ENCODE measurements at regions not wholly inside any gene's neighbourhood (a gene's known extent, or its start where the extent isn't known, plus 50 kb on each side); places are given as distances from the start of the nearest gene placed in this dataset.

- TF ChIP-seq, protein P1, sequence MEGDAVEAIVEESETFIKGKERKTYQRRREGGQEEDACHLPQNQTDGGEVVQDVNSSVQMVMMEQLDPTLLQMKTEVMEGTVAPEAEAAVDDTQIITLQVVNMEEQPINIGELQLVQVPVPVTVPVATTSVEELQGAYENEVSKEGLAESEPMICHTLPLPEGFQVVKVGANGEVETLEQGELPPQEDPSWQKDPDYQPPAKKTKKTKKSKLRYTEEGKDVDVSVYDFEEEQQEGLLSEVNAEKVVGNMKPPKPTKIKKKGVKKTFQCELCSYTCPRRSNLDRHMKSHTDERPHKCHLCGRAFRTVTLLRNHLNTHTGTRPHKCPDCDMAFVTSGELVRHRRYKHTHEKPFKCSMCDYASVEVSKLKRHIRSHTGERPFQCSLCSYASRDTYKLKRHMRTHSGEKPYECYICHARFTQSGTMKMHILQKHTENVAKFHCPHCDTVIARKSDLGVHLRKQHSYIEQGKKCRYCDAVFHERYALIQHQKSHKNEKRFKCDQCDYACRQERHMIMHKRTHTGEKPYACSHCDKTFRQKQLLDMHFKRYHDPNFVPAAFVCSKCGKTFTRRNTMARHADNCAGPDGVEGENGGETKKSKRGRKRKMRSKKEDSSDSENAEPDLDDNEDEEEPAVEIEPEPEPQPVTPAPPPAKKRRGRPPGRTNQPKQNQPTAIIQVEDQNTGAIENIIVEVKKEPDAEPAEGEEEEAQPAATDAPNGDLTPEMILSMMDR (IDR thresholded peaks at IDR 0.05) = no peak
- TF ChIP-seq EZH2 (IDR thresholded peaks at IDR 0.05; ENCODE audit: borderline replicate concordance, insufficient read depth, low read depth, low read length, poor library complexity, severe bottlenecking) = no peak
- Mint-ChIP-seq H3K9me3 (ENCODE audit: insufficient read depth) (peaks cover 4% of the 10 kb centered on the region), H3K27me3 (peaks cover 47% of the 10 kb centered on the region), H3K4me3 (no peak overlapping the region), H3K4me1 (no peaks in the 10 kb centered on the region), H3K27ac (no peak overlapping the region)
- no peak for ATAC-seq (ENCODE audit: low read depth)
- no peak overlapping the region for H2AFZ ChIP-seq (ENCODE audit: insufficient read depth, low read depth, low read length, poor library complexity, severe bottlenecking)
- H3K4me1 ChIP-seq (ENCODE audit: control insufficient read depth in 2 of 2, insufficient read depth in 2 of 2, low read length in 2 of 2) = no peaks in the 10 kb centered on the region
- H3K27ac ChIP-seq (ENCODE audit: low read length in 2 of 2) = no peak overlapping the region
- H3K79me2 ChIP-seq (ENCODE audit: control insufficient read depth, insufficient read depth, low read length) = no peaks in the 10 kb centered on the region
- H3K36me3 ChIP-seq (replicated peaks in 1 of 2; ENCODE audit: control extremely low read depth in 1 of 2, control insufficient read depth in 1 of 2, extremely low read depth in 1 of 2, insufficient read depth in 2 of 2, low read length in 1 of 2) = no peaks in the 10 kb centered on the region
- peaks cover 0 to 8% (median 1%) of the 10 kb centered on the region in 4 experiments for H3K27me3 ChIP-seq (replicated peaks in 1 of 4; ENCODE audit: control extremely low read depth in 1 of 4, control insufficient read depth in 3 of 4, insufficient read depth in 4 of 4, low read length in 3 of 4)
- 91% methylated on average over 8 of the region's 10 CpGs for WGBS (ENCODE audit: insufficient coverage)
- H3K4me2 ChIP-seq (replicated peaks; ENCODE audit: low read depth, low read length, poor library complexity, severe bottlenecking) = no peak overlapping the region
- ChIA-PET CTCF (no interaction called here), POLR2A (no interaction called here)
- no peak overlapping the region for H3K9ac ChIP-seq (ENCODE audit: low read length)
- no peak overlapping the region for H3K4me3 ChIP-seq (ENCODE audit: control extremely low read depth in 1 of 5, extremely low read depth in 1 of 5, insufficient read depth in 1 of 5, low read depth in 2 of 5, low read length in 4 of 5)
- no peaks in the 10 kb centered on the region for H4K20me1 ChIP-seq (ENCODE audit: control insufficient read depth, insufficient read depth, low read length, poor library complexity, severe bottlenecking)
- no peak for DNase-seq
- intact Hi-C loops (cut with micrococcal nuclease) = no loop called here
- no peaks in the 10 kb centered on the region for H3K9me3 ChIP-seq (ENCODE audit: control extremely low read depth in 1 of 3, control insufficient read depth in 2 of 3, insufficient read depth in 1 of 3, low read length in 2 of 3)
Observed at GRCh38 chr17:36868777-36869176, 68.5 kb upstream of the LHX1 start.

DNA sequence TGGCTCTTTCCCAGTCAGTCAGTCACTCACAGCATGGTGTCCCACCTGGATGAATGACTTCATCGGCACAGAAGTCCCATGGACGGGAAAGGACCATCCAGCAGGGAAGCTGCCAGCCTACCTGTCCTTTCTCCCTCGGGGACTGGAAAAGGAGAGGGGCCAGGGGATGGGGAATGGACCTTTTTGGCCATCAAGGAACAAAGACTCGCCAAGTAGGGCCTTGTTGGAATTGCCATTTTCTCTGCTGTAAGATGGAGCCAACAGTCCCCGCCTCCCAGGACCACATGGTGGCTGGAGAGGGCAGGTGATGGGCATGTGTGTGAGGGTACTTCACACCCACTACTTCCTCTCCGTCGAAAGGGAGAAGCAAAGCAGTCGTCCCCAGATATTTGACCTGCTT lies 67.8 kb upstream of the LHX1 start:
- no peak overlapping the region for H3K4me2 ChIP-seq (replicated peaks; ENCODE audit: low read depth, low read length, poor library complexity, severe bottlenecking)
- intact Hi-C loops (cut with micrococcal nuclease) = no loop called here
- no peaks in the 10 kb centered on the region for H3K4me1 Mint-ChIP-seq
- 68% methylated on average over 6 of the region's 8 CpGs for WGBS (ENCODE audit: insufficient coverage)
- H3K9me3 Mint-ChIP-seq (ENCODE audit: insufficient read depth) = peaks cover 4% of the 10 kb centered on the region
- no peak for TF ChIP-seq EZH2 (IDR thresholded peaks at IDR 0.05; ENCODE audit: borderline replicate concordance, insufficient read depth, low read depth, low read length, poor library complexity, severe bottlenecking)
- TF ChIP-seq, protein P1 (IDR thresholded peaks at IDR 0.05) = no peak
- POLR2A ChIA-PET = no interaction called here
- CTCF ChIA-PET = no interaction called here
- no peak for DNase-seq
- no peak overlapping the region for H2AFZ ChIP-seq (ENCODE audit: insufficient read depth, low read depth, low read length, poor library complexity, severe bottlenecking)
- H3K27ac Mint-ChIP-seq = no peak overlapping the region
- no peak overlapping the region for H3K9ac ChIP-seq (ENCODE audit: low read length)
- H3K79me2 ChIP-seq (ENCODE audit: control insufficient read depth, insufficient read depth, low read length) = no peaks in the 10 kb centered on the region
- H3K27me3 ChIP-seq (replicated peaks in 1 of 4; ENCODE audit: control extremely low read depth in 1 of 4, control insufficient read depth in 3 of 4, insufficient read depth in 4 of 4, low read length in 3 of 4) = peaks cover 0 to 8% (median 1%) of the 10 kb centered on the region in 4 experiments
- peaks cover 44% of the 10 kb centered on the region for H3K27me3 Mint-ChIP-seq
- no peaks in the 10 kb centered on the region for H4K20me1 ChIP-seq (ENCODE audit: control insufficient read depth, insufficient read depth, low read length, poor library complexity, severe bottlenecking)
- ATAC-seq (ENCODE audit: low read depth) = no peak
- H3K9me3 ChIP-seq (ENCODE audit: control extremely low read depth in 1 of 3, control insufficient read depth in 2 of 3, insufficient read depth in 1 of 3, low read length in 2 of 3) = no peaks in the 10 kb centered on the region
- H3K4me3 ChIP-seq (ENCODE audit: control extremely low read depth in 1 of 5, extremely low read depth in 1 of 5, insufficient read depth in 1 of 5, low read depth in 2 of 5, low read length in 4 of 5) = no peak overlapping the region
- H3K4me1 ChIP-seq (ENCODE audit: control insufficient read depth in 2 of 2, insufficient read depth in 2 of 2, low read length in 2 of 2) = no peaks in the 10 kb centered on the region
- no peak overlapping the region for H3K27ac ChIP-seq (ENCODE audit: low read length in 2 of 2)
- H3K4me3 Mint-ChIP-seq = no peak overlapping the region
- no peaks in the 10 kb centered on the region for H3K36me3 ChIP-seq (replicated peaks in 1 of 2; ENCODE audit: control extremely low read depth in 1 of 2, control insufficient read depth in 1 of 2, extremely low read depth in 1 of 2, insufficient read depth in 2 of 2, low read length in 1 of 2)

Data from B cell (primary cell).